COLO668 (cell line): ENCODE measurements at regions not wholly inside any gene's neighbourhood (a gene's known extent, or its start where the extent isn't known, plus 50 kb on each side); places are given as distances from the start of the nearest gene placed in this dataset.
"Not testable (repeated sequence)": the region's sequence is repeated elsewhere in the genome, so short reads cannot be mapped to it uniquely, and the experiment has no call there.

Experiments used
- DNase-seq: peaks from one replicate; lab custom pipeline; 2025; ENCODE audit not compliant: unreplicated experiment; lab: John Stamatoyannopoulos, UW

DNA sequence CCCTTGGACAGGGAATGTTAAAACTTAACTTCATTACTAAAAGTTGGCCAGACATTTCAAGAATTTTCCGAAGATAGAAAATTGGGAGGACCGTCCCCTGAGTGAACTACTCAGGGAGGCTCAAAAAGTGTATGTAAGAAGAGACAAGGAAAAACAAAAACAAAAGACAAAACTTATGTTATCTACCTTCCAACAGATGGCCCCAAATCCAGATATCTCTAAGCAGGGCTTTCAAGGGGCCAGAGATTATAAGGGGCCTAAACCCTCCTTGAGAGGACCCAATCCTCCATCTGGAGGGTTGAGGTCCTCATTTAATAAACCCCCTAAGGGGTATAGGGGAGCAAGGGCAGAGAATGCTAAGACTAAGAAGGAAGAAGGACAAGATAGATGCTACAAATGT, 203.6 kb downstream of the SH2D4B start:
- DNase-seq = no peak

- DNase-seq = no peak
These were observed 212.6 kb downstream of the SH2D4B start for GRCh38 chr10:80750268-80750667.

- no peak for DNase-seq
These were observed 214.2 kb downstream of the SH2D4B start for GRCh38 chr10:80751940-80752339.

DNA sequence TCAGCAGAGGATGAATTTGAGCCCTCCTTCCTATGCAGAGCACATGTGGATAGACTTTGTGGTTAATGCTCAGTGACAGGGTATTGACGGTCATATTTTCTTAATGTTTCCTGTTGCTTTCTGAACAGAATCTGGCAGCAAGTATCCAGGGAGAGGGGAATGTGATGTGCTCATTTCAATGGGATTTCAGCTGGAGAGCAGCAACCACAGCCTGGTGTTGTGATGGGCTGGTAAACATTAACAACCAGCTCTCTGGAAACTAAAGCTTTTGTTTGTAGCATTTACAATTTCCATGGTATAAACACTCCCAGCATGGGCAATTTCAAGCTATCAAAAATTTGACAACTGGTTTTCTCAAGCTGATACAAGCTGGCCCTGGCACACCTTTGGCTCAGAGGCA, 215.9 kb downstream of the SH2D4B start:
- no peak for DNase-seq

DNA sequence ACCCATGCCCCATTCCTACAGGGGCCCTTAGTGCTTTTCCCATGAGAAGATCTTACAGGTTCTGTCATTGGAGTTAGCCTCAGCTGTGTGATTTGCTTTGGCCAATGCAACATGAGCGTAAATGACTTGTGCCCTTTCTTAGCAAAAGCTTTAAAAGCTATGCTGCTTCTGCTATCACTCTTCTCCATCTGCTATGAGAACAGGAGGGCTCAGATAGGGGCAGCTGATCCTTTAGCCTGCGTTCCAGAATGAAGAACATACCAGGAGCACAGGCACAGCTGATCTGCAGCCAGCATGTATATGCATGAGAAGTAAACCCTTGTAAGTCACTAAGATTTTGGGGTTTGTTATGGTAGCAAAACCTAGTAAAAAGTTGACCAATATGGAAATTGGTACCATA, 218.2 kb downstream of the SH2D4B start:
- no peak for DNase-seq

DNA sequence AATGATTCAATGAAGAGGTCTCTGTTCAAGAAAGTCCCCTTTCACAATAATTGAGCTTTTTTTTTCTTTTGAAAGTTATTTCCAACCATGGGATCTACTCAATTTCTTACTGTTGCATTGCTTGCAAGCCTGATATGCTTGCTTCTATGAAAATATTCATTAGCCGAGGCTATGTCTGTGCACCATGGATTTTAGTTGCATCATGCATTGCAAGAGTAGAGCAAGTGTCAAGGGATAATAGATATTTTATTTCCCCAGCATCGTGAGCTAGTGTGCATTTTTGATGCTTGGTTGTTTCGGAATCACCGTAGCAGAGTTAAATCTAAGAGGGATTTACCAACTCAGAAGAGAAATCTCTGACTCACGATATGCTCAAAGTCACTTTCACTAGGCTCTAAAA, 222.0 kb downstream of the SH2D4B start:
- no peak for DNase-seq

DNA sequence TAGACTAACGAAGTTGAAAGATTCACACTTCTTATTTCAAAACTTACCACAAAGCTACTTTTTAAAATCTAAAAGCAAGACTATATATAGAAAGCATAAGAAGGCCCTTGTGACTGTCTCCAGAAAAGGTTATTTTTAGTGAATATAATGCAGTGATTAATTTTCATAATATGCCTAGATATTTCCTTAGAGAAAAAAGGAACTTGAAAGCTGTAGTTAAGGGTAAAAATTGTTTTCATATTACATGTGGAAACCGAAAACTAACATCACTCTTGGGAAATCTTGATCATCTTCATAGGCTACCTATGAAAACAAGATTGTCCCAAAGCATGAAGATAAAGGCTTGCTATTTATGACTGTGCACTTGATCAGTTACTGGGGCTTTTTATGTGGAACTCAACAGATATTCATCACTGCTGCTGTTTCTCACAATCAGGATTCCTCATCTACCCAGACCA, 223.2 kb downstream of the SH2D4B start:
- DNase-seq = no peak

GRCh38 chr10:80767963-80768362, 230.3 kb downstream of the SH2D4B start:
- DNase-seq = no peak

DNA sequence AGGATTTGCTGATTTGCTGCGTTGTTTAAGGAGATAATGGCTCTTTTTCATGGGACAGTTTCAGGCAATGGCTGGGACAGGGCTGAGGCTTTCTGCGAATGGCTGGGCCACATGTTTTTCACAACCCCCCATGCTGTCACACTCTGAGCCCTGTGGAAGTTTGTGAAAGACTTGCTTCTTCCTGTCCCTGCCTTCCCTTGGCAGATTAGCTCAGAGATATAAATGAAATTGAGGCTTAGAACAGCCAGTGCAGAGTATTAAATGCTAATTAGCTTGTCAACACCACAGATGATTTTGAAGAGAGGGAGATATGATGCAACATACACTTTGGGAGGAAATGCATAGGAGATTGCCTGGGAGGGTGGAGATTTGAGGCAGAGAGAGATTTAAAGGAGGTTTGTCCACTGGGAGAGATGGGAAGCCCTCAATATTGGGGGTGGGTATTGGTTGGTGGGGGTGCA, 232.0 kb downstream of the SH2D4B start:
- DNase-seq = no peak

DNA sequence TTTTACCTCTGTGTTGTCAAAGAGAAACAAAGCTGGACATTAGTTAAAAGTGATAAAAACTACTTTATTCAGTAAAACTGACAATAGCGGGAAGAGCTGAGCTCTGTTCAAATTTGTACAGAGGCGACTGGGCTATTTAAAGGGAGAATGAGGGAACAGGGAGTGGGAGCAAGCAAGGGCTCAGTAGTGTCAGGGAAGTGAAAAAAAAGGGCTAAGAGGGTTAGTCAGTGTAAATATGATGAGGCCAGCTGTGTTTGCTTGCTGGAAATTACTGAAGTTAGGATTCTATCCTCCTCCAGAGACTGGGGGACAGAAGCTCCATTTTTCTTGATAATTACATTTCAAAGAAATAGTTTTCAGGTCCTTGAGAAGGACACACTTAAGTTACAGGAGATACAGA, 232.5 kb downstream of the SH2D4B start:
- no peak for DNase-seq

DNA sequence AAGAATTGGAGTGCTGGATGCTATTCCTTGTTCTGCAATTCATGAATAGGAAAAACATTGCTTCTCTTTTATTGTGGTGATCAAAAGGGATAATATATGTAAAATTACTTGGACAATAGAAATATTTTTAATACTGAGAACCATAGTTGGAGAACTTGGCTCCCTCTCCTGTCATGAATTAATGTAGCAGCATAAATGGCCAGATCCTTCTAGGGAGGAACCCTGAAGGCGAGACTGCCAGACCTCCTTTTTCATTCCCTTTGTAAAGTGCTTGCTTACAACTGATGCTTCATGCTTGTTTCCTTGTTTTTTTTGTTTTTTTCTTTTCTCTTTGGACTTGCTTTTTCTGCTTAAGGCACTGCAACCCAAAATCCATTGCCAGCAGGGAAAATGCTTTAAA, 233.6 kb downstream of the SH2D4B start:
- no peak for DNase-seq

GRCh38 chr10:80771902-80772555, 234.3 kb downstream of the SH2D4B start:
- no peak for DNase-seq

DNA sequence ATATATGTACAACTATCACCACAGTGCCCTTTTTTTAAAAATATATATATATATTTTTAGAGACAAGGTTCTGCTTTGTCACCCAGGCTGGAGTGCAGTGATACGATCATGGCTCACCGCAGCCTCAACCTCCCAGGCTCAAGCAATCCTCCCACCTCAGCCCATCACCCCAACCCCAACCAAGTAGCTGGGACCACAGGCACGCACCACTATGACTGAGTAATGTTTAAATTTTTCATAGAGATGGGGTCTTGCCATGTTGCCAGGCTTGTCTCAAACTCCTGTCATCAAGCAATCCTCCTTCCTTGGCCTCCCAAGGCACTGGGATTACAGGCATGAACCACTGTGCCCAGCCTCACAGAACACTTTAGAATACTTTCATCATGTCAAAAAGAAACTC, 234.9 kb downstream of the SH2D4B start:
- DNase-seq = no peak

GRCh38 chr10:80784695-80785094, 247.0 kb downstream of the SH2D4B start:
- DNase-seq = no peak

- DNase-seq = no peak
These were observed 248.6 kb downstream of the SH2D4B start for GRCh38 chr10:80786322-80786721.

GRCh38 chr10:80787952-80788351, 250.2 kb downstream of the SH2D4B start:
- no peak for DNase-seq

DNA sequence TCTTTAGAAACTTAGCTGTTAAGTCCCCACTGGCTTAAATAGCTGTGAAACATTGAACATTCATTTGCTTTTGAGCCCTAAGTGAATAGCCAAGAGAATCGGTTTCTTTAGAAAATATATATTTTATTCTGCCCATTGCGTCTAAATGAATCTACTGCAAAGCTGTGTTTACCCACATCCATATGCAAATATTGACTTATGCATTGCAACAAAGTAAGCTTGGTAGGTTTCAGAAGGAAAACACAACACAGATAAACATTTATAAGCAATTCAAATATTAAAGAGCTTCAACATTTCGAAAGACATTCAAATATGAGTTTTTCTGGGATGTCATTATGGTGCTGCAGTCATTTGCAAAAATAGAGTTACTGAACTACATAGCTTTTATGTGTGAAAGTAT, 257.3 kb downstream of the SH2D4B start:
- DNase-seq = no peak

DNA sequence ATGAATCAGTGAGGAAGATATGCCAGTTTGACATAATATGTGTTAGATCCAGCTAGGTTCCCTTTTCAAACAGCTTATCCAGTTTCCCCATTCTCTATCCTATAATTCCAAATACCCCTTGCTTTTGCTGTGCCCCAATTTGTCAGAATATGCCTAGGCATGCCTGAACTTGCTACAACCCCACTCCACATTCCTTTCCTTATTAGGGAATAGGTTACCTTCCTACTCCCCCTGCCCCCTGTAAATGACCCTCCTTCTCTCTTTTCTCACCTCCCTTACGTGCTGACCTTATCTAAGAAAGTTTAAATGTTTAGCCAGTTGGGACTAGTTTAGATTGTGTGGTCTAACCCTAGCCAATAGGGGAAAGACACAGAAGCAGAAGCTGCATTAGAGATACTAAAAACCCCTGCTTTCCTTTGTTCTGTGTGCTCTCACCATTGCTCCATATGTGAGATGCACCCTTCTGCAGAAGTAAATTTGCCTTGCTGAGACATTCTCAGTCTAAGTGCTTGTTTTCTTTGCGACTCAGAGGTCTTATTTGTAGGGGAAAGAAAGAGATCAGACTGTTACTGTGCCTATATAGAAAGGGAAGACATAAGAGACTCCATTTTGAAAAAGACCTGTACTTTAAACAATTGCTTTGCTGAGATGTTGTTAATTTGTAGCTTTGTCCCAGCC, 267.8 kb downstream of the SH2D4B start:
- no peak for DNase-seq

DNA sequence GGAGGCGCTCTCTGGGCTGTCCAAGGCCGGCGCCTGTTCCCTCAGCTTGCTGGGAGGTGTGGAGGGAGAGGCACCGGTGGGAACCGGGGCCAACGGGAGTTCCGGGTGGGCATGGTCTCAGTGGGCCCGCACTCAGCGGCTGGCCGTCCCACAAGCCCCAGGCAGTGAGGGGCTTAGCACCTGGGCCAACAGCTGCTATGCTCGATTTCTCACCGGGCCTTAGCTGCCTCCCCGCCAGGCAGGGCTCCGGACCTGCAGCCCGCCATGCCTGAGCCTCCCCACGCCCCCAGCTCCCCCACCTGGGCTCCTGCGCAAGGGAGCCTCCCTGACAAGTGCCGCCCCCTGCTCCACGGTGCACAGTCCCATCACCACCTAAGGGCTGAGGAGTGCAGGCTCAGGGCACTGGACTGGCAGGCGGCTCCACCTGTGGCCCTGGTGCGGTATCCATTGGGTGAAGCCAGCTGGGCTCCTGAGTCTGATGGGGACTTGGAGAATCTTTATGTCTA, 276.5 kb downstream of the SH2D4B start:
- no peak for DNase-seq

DNA sequence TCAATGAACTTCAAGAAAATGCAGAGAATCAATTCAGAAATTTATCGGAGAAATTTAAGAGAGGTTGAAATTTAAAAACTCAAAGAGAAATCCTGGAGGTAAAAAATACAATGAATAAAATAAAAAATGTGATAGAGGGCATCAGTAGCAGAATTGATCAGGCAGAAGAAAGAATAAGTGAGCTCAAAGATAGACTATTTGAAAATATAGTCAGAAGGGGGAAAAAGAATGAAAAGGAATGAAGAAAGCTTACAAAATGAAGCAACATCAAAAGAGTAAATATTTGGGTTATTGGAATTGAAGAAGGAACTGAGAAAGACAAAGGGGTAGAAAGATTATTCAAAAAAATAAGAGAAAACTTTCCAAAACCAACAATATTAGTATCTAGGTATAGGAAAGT, 291.4 kb downstream of the SH2D4B start:
- DNase-seq = no peak

GRCh38 chr10:80829562-80829961, 291.9 kb downstream of the SH2D4B start:
- no peak for DNase-seq

GRCh38 chr10:80832693-80833092, 295.0 kb downstream of the SH2D4B start:
- DNase-seq = not testable (repeated sequence)
